GM18507 (cell line): ENCODE measurements at regions not wholly inside any gene's neighbourhood (a gene's known extent, or its start where the extent isn't known, plus 50 kb on each side); places are given as distances from the start of the nearest gene placed in this dataset.

ENCODE experiments used
- DNase-seq: peaks from one replicate; pipeline ENCODE4 v3.0.0; 2011; ENCODE audit warnings: low read depth; ENCODE audit not compliant: insufficient read length; ENCODE audit errors: extremely low spot score
- FAIRE-seq: peaks from 2 replicates; lab custom pipeline; 2011; peaks lifted over from hg19 to GRCh38; lab: Jason Lieb, UNC

DNA sequence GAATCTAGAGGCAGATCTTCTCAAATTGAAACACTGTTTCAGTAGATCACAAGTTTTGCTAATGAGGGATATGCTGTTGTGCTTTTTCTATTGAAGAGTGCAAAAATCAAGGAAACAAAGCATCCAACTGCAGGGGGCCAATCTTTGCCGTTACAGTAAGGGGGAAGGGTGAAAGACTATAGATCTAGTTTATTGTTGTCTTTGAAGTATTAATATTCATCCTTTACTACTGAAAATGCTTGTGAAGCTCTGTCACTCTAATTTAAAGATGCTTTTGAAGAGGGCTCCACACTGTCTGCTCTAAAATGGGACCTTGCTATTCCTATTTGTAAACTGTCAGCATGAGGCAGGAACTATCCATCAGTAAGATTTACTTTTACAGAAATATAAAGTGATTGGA is 110.3 kb downstream of the MBL2 start:
- no peak for FAIRE-seq
- no peak for DNase-seq

GRCh38 chr10:52663161-52663560 is 109.4 kb downstream of the MBL2 start:
- no peak for DNase-seq
- no peak for FAIRE-seq

DNA sequence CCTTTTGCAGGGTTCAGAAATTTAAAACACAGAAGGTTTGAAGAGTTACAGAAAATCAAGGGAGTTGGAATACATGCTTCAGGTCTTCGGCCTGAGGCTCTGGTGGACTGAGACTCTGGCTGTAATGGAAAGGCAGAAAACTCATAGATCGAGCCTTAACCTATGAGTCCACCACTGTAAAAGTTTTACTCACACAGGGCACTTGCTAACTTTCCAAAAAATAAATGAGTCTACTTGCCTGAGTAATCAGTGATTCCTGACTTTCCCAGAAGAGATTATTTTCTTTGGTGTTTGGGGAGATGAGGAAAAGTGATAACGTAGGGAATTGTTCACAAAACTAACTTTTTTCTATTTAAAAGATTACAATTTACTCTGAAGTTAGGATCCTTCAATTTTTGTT is 108.0 kb downstream of the MBL2 start:
- FAIRE-seq (no peak), DNase-seq (no peak)

GRCh38 chr10:52665821-52666220 is 106.8 kb downstream of the MBL2 start:
- FAIRE-seq: no peak
- no peak for DNase-seq

DNA sequence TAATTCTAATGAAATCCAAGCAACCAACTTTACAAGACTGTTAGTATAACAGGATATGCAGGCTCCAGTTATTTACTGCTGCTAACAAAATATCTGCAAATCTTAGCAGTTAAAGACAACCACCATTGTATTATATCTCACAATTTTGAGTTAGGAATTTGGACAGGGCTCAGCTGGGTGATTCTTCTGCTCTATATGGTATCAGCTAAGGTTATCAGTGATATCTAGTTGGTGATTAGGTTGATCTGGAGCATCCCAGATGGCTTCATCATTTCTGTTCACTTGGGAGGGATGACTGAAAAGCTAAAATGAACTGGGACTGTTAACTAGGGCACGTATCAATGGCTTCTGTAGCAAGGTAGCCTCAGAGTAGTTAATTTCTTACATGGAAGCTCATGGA is 105.7 kb downstream of the MBL2 start:
- FAIRE-seq (no peak), DNase-seq (no peak)

DNA sequence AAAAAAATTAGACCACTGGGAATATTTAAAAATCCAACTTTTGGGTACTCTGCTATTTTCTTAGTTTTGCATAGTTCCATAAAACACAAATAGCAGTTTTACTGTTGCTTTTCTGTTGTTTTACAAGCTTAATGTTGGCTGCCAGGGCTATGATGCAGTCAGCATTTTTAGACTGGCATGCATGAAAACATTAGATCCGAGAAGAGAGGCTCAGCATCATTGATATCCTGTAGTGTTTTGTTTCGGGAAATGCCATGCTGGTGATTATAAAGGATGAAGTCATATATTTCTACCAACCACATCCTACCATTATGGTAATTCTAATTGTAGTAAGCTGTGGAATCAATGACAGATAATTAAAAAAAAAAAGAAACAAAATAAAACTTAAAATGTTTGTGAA is 104.6 kb downstream of the MBL2 start:
- no peak for DNase-seq
- no peak for FAIRE-seq

DNA sequence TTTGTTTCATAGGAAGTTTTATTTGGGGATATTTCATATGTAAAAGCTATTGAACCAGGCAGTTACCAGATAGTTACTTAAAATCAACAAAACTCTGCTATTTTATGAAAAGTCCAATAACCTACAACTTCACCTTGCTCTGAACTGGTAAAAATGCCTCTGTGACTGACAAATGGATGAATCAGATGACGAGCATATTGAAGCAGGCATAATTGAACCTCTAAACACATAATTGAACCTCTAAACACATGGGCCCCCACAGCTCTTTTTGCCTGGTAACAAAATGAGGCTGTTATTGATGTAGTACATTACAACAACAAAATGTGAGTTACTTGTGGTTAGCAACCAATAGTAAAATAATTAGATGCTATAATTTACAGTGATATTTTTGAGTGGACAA is 99.7 kb downstream of the MBL2 start:
- DNase-seq (no peak), FAIRE-seq (no peak)

GRCh38 chr10:52673468-52673867 is 99.1 kb downstream of the MBL2 start:
- FAIRE-seq: no peak
- DNase-seq: no peak

DNA sequence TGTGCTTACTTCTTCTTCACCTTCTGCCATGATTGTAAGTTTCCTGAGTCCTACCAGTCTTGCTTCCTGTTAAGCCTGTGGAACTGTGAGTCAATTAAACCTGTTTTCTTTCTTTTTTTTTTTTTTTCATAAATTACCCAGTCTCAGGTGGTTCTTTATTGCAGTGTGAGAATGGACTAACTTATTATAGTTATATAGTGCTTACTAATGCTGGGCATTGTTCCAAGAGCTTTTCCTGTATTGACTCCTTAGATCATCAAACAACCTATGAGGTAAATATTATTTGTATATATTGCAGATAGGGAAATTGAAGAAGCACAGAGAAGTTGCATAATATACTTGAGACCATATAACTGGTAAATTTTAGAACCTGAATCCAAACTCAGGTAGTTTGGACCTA is 98.1 kb downstream of the MBL2 start:
- FAIRE-seq: no peak
- DNase-seq: no peak

DNA sequence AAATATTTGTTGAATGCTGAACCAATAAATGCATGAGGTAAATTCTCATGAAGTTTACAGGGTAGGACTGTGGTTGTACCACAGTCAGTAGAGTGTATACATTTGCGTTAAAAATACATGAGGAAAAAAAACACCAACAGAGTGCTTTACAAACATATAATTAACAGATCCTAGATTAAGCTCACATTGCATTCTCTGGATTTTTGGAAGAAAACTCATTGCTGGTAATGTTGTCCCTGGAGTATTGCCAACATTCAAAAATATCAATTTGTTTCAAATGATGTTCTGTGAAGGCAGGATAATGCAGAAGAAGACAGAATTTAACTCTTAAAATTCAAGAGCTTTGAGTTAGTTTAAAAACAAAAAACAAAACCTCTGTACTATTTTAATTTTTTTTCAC is 95.5 kb downstream of the MBL2 start:
- FAIRE-seq (no peak), DNase-seq (no peak)

DNA sequence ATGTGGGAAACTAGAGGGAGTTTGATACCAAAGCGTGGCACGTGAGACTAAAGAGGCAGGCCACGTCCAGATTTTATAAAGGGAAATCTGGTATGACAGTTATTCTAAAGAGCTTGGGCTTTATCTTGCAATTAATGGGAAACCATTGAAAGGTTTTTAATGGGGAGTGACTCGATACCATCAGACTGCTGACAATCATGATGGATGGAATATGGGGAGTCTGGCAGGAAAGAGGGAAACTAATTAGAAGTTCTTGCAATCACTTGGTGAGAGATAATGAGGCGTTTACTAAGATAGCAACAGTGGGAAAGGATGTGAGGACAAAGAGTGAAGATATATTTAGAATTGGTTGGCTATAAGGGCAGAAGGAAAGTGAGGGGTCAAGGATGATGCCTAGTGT is 94.0 kb downstream of the MBL2 start:
- DNase-seq (no peak), FAIRE-seq (no peak)

DNA sequence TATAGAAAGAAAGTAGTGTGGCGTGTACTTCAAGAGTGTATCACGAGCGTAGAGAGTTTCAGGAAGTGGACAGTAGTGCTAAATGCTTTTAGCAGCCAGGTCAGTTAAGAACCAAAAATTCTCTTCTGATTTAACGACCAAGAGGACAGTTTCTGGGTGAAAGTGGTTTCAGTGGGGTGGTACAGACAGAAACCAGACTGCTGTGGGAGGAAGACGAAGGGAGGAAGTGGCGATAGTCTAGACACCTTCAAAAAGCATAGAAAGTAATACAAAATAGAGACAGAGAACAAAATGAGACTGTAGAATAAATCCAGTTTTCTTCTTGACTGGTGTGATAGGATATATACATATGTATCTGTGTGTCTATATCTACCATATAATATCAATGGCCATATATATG is 93.5 kb downstream of the MBL2 start:
- DNase-seq (no peak), FAIRE-seq (no peak)

GRCh38 chr10:52682766-52683165 is 89.8 kb downstream of the MBL2 start:
- DNase-seq (no peak), FAIRE-seq (no peak)

DNA sequence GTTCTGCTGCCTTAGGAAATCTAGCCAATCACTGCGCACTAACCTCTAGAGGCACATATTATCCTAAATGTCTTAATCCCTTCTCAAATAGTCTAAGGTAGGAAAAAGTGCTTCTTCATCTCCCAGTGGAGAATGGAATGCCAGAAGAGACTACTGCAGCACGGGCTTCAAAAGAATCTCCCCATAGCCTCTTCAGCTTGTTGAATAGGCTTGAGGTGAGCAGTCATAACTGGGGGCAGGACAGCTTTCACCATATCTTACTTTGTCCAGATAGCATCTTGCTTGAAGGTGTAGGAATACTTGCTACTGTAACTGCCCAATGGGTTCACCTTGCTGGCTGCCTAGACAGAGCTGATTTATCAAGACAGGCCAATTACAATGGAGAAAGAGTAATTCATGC is 88.8 kb downstream of the MBL2 start:
- FAIRE-seq: no peak

GRCh38 chr10:52688899-52689298 is 83.7 kb downstream of the MBL2 start:
- DNase-seq (no peak), FAIRE-seq (no peak)

More for the DNA sequence above, 88.8 kb downstream of the MBL2 start:
- no peak for DNase-seq

GRCh38 chr10:52696232-52696631 is 76.4 kb downstream of the MBL2 start:
- DNase-seq (no peak), FAIRE-seq (no peak)

DNA sequence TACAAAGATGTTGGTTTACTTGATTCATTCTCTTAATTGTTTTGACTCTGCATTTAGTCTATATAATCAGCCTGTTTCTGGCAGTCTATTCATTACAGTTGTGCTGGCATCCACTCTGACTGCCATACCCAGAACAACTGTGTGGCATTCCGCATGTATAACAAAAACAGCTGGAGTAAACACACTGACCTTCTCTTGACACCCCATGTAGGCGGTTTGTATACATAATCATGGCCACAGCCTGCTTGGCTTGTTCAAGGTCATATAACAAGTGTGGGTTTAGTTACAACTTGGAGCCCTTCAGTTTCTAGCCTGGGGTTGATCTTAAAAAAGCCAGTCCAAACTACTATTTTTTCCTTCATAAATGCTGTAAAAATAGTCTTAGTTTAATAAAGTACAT is 70.9 kb downstream of the MBL2 start:
- FAIRE-seq: no peak
- DNase-seq: no peak

GRCh38 chr10:52703451-52703850 is 69.1 kb downstream of the MBL2 start:
- no peak for FAIRE-seq
- no peak for DNase-seq

GRCh38 chr10:52703898-52704297 is 68.7 kb downstream of the MBL2 start:
- DNase-seq (no peak), FAIRE-seq (no peak)

- DNase-seq (no peak), FAIRE-seq (no peak)
Measured at GRCh38 chr10:52706332-52707070, 66.1 kb downstream of the MBL2 start.
